ENCODE measurements at regions not wholly inside any gene's neighbourhood (a gene's known extent, or its start where the extent isn't known, plus 50 kb on each side); places are given as distances from the start of the nearest gene placed in this dataset.

- TF ChIP-seq CTCF (IDR thresholded peaks at IDR 0.05) (no peak), POLR2A (IDR thresholded peaks at IDR 0.05) (no peak)
Observed at GRCh38 chr17:55988861-55989260, 164.4 kb upstream of the ANKFN1 start.

Measured in breast epithelium (tissue), 3 donors.